Psoas muscle (tissue), 7 donors: ENCODE measurements at regions not wholly inside any gene's neighbourhood (a gene's known extent, or its start where the extent isn't known, plus 50 kb on each side); places are given as distances from the start of the nearest gene placed in this dataset.
"Not testable (repeated sequence)": the region's sequence is repeated elsewhere in the genome, so short reads cannot be mapped to it uniquely, and the experiment has no call there.

Source experiments
- ATAC-seq, 4 donors: fragments of 200-7000 bp; cut with Tn5 transposase; one replicate each; pipeline ENCODE4 v1.9.1; 2020; ENCODE audit warnings: moderate library complexity in 3 of 4, mild to moderate bottlenecking in 2 of 4
- DNase-seq, 2 donors: peaks; one replicate each; pipeline ENCODE4 v3.0.0-alpha.2; 2020
- H3K27ac ChIP-seq: fragments of 200-600 bp; one replicate; pipeline ENCODE4 v1.8.0; 2022
- H3K27me3 ChIP-seq, 3 donors: fragments of 200-600 bp in 1 of 3; one replicate each; pipeline versions ENCODE4 v1.6.1 to v1.8.0; 2013 to 2022; ENCODE audit warnings: low read length in 2 of 3, mild to moderate bottlenecking in 2 of 3, moderate library complexity in 1 of 3; ENCODE audit not compliant: insufficient read depth in 3 of 3
- H3K36me3 ChIP-seq, 2 donors: fragments of 200-600 bp in 1 of 2; one replicate each; pipeline versions ENCODE4 v1.6.1 to v1.8.0; 2013 to 2022; ENCODE audit warnings: low read depth in 1 of 2, mild to moderate bottlenecking in 1 of 2, moderate library complexity in 1 of 2; ENCODE audit not compliant: insufficient read depth in 1 of 2
- H3K4me1 ChIP-seq: fragments of 200-600 bp; one replicate; pipeline ENCODE4 v1.8.0; 2022
- H3K4me3 ChIP-seq: fragments of 200-600 bp; one replicate; pipeline ENCODE4 v1.8.0; 2022; ENCODE audit warnings: mild to moderate bottlenecking
- H3K9me3 ChIP-seq: fragments of 200-600 bp; one replicate; pipeline ENCODE4 v1.8.0; 2022
- WGBS, 3 donors: extraction: QIAGEN DNeasy Blood & Tissue Kit; methylation state at CpG; one replicate each; pipeline versions ENCODE4 v1.1.6 to v1.1.7; 2013; 5-methylcytosine and 5-hydroxymethylcytosine counted together
- intact Hi-C, 2 donors: fragments of 100-400 bp; cut with DNase I; formaldehyde crosslinking; loops; one replicate each; pipeline versions ENCODE4 v1.11.0 to v1.14.2; 2022
- TF ChIP-seq, protein P1 (sequence below): fragments of 200-600 bp; IDR thresholded peaks from one replicate; pipeline ENCODE4 v1.8.0; 2022; ENCODE audit warnings: antibody characterized with exemption
- donor health status: healthy with polysubstance abuse.
- donor health status: DM: no; HTN: no; CAD: no; lungs with moderate emphysema.
- donor health status: Bipolar disorder and iron deficiency.
- donor health status: healthy.
- donor health status: DM: yes; HTN: yes; CAD: no.
- donor health status: DM: no; HTN: no; CAD: no.
- donor health status: DM: yes; HTN: yes; CAD: no.

DNA sequence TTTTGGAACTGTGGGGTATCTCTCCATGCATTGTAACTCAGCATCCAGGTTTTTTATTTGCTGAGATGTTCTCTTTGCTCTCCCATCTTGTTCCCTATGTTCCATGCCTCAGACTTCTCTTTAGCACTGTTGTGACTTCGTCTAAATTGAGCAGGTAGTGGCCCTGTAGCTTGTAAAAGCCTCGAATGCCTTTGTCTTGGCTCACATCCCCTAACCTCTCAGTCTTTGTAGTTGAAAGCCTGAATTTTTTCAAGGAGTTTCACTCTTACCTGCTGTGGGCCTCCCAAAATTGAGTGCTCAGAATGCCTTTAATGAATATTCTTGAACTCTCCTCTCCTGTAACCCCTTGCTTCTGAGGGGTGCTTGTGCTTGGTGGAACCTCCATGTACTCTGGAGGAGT is 1137.3 kb downstream of the REEP3 start:
- DNase-seq (no peak), ATAC-seq (no peak)
- WGBS, 3 donors = 37 to 54% (median 43%) methylated on average over 2 of the region's 2 CpGs
- Histone ChIP-seq H3K27me3 (no peaks in the 10 kb centered on the region), H3K9me3 (no peaks in the 10 kb centered on the region), H3K36me3 (no peaks in the 10 kb centered on the region), H3K4me3 (no peak overlapping the region), H3K4me1 (no peaks in the 10 kb centered on the region), H3K27ac (no peak overlapping the region)
- TF ChIP-seq, protein P1, sequence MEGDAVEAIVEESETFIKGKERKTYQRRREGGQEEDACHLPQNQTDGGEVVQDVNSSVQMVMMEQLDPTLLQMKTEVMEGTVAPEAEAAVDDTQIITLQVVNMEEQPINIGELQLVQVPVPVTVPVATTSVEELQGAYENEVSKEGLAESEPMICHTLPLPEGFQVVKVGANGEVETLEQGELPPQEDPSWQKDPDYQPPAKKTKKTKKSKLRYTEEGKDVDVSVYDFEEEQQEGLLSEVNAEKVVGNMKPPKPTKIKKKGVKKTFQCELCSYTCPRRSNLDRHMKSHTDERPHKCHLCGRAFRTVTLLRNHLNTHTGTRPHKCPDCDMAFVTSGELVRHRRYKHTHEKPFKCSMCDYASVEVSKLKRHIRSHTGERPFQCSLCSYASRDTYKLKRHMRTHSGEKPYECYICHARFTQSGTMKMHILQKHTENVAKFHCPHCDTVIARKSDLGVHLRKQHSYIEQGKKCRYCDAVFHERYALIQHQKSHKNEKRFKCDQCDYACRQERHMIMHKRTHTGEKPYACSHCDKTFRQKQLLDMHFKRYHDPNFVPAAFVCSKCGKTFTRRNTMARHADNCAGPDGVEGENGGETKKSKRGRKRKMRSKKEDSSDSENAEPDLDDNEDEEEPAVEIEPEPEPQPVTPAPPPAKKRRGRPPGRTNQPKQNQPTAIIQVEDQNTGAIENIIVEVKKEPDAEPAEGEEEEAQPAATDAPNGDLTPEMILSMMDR = no peak
- intact Hi-C loops = no loop called here

DNA sequence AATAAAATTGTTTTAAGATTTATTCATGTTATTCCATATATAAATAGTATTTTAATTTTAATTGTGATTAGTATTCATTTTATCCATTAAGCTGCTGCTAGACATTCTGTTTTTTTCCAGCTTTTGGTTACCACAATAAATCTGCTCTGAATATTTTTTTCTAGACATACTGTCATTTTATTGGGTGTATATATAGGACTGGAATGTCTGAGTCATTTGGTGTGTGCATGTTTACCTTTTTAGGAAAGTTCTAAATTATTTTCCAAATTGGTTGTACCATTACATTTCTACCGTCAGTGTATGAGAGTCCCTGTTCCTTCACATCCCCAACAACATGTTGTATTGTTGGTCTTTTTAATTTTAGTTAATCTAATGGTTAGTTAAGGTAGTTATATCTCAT is 1138.1 kb downstream of the REEP3 start:
- Histone ChIP-seq H3K9me3 (no peaks in the 10 kb centered on the region), H3K36me3 (no peaks in the 10 kb centered on the region), H3K4me1 (no peaks in the 10 kb centered on the region), H3K27ac (no peak overlapping the region), H3K4me3 (no peak overlapping the region), H3K27me3 (no peaks in the 10 kb centered on the region)
- TF ChIP-seq, protein P1 = no peak
- intact Hi-C loops = no loop called here
- WGBS, 3 donors = 75 to 83% (median 77%) methylated on average over 1 of the region's 1 CpG
- DNase-seq (no peak), ATAC-seq (no peak)

- no peaks in the 10 kb centered on the region for H3K36me3 ChIP-seq
- TF ChIP-seq, protein P1 = no peak
- no peak for ATAC-seq
- H3K4me1 ChIP-seq = no peaks in the 10 kb centered on the region
- no peak overlapping the region for H3K27ac ChIP-seq
- intact Hi-C loops = no loop called here
- H3K9me3 ChIP-seq = no peaks in the 10 kb centered on the region
- no peak overlapping the region for H3K4me3 ChIP-seq
- DNase-seq = no peak
- H3K27me3 ChIP-seq = no peaks in the 10 kb centered on the region
- 84 to 91% (median 87%) methylated on average over 3 of the region's 3 CpGs for WGBS, 3 donors
Measured at GRCh38 chr10:64682043-64682442, 1160.8 kb downstream of the REEP3 start.

GRCh38 chr10:64690194-64690593 is 1169.0 kb downstream of the REEP3 start:
- WGBS, 3 donors = 28 to 36% (median 33%) methylated on average over 3 of the region's 3 CpGs
- H3K27me3 ChIP-seq = no peaks in the 10 kb centered on the region
- no peak overlapping the region for H3K27ac ChIP-seq
- no peaks in the 10 kb centered on the region for H3K36me3 ChIP-seq
- no peaks in the 10 kb centered on the region for H3K4me1 ChIP-seq
- no peak overlapping the region for H3K4me3 ChIP-seq
- ATAC-seq = no peak
- H3K9me3 ChIP-seq = no peaks in the 10 kb centered on the region
- DNase-seq = no peak
- TF ChIP-seq, protein P1 = no peak
- intact Hi-C loops = no loop called here

- Histone ChIP-seq H3K36me3 (no peaks in the 10 kb centered on the region), H3K27ac (no peak overlapping the region), H3K9me3 (no peaks in the 10 kb centered on the region), H3K27me3 (no peaks in the 10 kb centered on the region), H3K4me1 (no peaks in the 10 kb centered on the region), H3K4me3 (no peak overlapping the region)
- TF ChIP-seq, protein P1 = no peak
- DNase-seq = no peak
- intact Hi-C loops = no loop called here
- WGBS, 3 donors = 50 to 59% (median 57%) methylated on average over 3 of the region's 3 CpGs
- no peak for ATAC-seq
Measured at GRCh38 chr10:64699244-64699643, 1178.0 kb downstream of the REEP3 start.

GRCh38 chr10:64702086-64702485 is 1180.9 kb downstream of the REEP3 start:
- H3K4me3 ChIP-seq, DNase-seq, ATAC-seq, H3K9me3 ChIP-seq, H3K27ac ChIP-seq, H3K27me3 ChIP-seq, H3K4me1 ChIP-seq, H3K36me3 ChIP-seq, intact Hi-C loops: not testable (repeated sequence)
- WGBS, 3 donors = 55 to 64% (median 56%) methylated on average over 3 of the region's 3 CpGs
